ENCODE measurements at regions not wholly inside any gene's neighbourhood (a gene's known extent, or its start where the extent isn't known, plus 50 kb on each side); places are given as distances from the start of the nearest gene placed in this dataset.

DNA sequence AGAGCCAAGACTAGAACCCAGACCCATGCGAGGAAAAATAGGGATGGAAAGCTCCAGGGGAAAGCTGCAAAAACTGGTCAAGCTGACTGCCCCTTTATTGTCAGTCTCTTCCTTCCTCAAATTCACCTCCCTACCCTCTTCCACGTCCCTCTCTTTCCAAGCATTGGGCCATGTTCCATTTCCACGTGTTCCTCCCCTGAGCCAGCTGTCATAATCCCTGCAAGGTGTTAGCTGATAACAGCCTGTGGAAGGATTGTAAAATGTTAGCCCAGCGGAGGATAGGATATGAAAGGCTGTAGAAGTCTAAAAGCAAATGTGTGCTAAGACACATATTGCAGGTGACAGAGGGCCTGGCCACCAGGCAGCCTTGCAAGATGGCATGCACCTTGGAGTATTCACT is 88.0 kb upstream of the MAX start:
- ATAC-seq: no peak
- Mint-ChIP-seq H3K27ac (no peak overlapping the region), H3K9me3 (no peaks in the 10 kb centered on the region), H3K4me1 (ENCODE audit: low read depth) (no peaks in the 10 kb centered on the region), H3K4me3 (no peak overlapping the region), H3K27me3 (peaks cover 6% of the 10 kb centered on the region), H3K36me3 (ENCODE audit: low read depth) (no peaks in the 10 kb centered on the region)
- TF ChIP-seq, protein P1, sequence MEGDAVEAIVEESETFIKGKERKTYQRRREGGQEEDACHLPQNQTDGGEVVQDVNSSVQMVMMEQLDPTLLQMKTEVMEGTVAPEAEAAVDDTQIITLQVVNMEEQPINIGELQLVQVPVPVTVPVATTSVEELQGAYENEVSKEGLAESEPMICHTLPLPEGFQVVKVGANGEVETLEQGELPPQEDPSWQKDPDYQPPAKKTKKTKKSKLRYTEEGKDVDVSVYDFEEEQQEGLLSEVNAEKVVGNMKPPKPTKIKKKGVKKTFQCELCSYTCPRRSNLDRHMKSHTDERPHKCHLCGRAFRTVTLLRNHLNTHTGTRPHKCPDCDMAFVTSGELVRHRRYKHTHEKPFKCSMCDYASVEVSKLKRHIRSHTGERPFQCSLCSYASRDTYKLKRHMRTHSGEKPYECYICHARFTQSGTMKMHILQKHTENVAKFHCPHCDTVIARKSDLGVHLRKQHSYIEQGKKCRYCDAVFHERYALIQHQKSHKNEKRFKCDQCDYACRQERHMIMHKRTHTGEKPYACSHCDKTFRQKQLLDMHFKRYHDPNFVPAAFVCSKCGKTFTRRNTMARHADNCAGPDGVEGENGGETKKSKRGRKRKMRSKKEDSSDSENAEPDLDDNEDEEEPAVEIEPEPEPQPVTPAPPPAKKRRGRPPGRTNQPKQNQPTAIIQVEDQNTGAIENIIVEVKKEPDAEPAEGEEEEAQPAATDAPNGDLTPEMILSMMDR (IDR thresholded peaks at IDR 0.05): no peak
- DNase-seq: no peak
- ChIA-PET POLR2A (no interaction called here), CTCF (no interaction called here)
- intact Hi-C loops (cut with micrococcal nuclease): no loop called here

DNA sequence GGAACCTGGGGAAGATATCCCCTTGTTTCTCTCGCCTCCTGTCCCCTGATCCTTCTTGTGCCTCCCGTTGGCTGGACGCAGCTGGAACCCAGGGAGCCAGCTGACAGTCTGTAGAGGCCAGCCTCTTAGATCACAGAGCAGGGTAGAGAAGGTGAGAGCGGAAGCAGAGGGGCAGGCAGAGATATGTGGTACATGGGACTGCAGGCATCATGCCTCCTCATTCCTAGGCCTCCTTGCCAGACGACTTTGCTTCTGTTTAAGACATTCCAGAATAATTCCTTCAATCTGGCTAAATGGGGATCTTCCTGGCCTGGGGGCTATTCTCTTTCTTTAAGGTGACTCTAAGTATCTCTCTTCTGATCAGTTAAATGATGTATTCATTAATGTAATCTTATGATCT is 89.4 kb upstream of the MAX start:
- Mint-ChIP-seq H3K4me1 (ENCODE audit: low read depth) (peaks cover 4% of the 10 kb centered on the region), H3K4me3 (no peak overlapping the region), H3K36me3 (ENCODE audit: low read depth) (no peaks in the 10 kb centered on the region), H3K27me3 (peaks cover 2% of the 10 kb centered on the region), H3K9me3 (no peaks in the 10 kb centered on the region), H3K27ac (no peak overlapping the region)
- POLR2A ChIA-PET: interaction anchor here (0.7 kb wide), 1 partner anchor 245 kb away, joined by 3 read pairs; no protein-coding TSS in a partner anchor
- CTCF ChIA-PET: no interaction called here
- ATAC-seq (no peak), DNase-seq (no peak)
- intact Hi-C loops (cut with micrococcal nuclease): no loop called here
- TF ChIP-seq, protein P1 (IDR thresholded peaks at IDR 0.05): no peak

DNA sequence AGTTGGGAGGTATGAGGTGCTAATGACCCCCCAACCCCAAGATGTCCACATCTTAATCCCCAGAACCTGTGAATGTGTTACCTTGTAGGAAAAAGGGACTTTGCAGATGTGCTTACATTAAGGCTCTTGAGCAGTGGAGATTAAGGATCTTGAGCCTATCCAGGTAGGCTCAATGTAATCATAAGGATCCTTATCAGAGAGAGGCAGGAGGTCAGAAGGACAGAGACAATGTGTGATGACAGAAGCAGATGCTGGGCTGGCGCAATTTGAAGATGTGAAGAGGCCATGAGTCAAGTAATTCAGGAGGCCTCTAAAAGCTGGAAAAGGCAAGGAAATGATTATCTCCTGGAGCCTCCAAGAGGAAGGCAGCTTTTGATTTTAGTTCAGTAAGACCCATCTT is 90.4 kb upstream of the MAX start:
- H3K27ac Mint-ChIP-seq: no peak overlapping the region
- ChIA-PET CTCF (no interaction called here), POLR2A (no interaction called here)
- TF ChIP-seq, protein P1 (IDR thresholded peaks at IDR 0.05): no peak
- intact Hi-C loops (cut with micrococcal nuclease): no loop called here
- no peaks in the 10 kb centered on the region for H3K36me3 Mint-ChIP-seq (ENCODE audit: low read depth)
- H3K4me3 Mint-ChIP-seq: no peak overlapping the region
- no peak for ATAC-seq
- H3K27me3 Mint-ChIP-seq: peaks cover 1% of the 10 kb centered on the region
- H3K9me3 Mint-ChIP-seq: no peaks in the 10 kb centered on the region
- no peak for DNase-seq
- H3K4me1 Mint-ChIP-seq (ENCODE audit: low read depth): peaks cover 4% of the 10 kb centered on the region

DNA sequence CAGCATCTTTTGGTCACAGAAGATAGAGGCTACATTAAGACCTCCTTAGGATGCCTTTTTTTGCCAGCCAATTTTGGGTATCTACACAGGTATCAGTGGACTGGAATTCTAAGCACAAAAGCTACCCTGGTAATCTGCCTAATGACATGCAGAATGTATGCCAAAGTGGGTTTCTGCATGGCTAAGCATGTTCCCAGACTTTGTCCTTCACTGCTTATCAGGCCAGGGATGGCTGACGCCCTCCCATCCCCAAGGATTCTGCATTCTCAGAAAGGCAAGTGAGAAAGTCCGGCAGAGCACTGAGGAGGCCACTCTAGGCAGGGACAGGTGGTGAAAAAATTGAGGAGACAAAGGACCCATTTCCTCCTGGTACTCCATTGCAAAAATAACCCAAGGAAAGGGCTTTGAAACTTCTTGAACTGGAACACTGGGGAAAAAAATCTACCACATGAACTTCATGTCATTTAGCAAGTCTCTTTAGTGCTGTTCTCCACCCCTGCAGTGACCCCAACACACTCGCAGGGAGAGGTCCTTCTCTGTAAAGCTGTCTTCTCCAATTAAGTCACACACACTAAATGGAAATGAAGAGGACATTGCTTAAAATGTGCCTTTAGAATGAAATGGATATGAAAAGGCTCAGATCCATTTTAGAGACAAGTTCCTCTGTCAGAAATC is 91.7 kb upstream of the MAX start:
- Mint-ChIP-seq H3K4me1 (ENCODE audit: low read depth) (peaks cover 4% of the 10 kb centered on the region), H3K4me3 (no peak overlapping the region), H3K27me3 (peaks cover 1% of the 10 kb centered on the region), H3K36me3 (ENCODE audit: low read depth) (no peaks in the 10 kb centered on the region), H3K27ac (no peak overlapping the region), H3K9me3 (no peaks in the 10 kb centered on the region)
- CTCF ChIA-PET: interaction anchor here (1.4 kb wide), 2 partner anchors 30 to 634 kb away, joined by 3 to 5 read pairs; no protein-coding TSS in a partner anchor
- POLR2A ChIA-PET: no interaction called here
- ATAC-seq (no peak), DNase-seq (no peak)
- intact Hi-C loops (cut with micrococcal nuclease): no loop called here
- TF ChIP-seq, protein P1 (IDR thresholded peaks at IDR 0.05): no peak

DNA sequence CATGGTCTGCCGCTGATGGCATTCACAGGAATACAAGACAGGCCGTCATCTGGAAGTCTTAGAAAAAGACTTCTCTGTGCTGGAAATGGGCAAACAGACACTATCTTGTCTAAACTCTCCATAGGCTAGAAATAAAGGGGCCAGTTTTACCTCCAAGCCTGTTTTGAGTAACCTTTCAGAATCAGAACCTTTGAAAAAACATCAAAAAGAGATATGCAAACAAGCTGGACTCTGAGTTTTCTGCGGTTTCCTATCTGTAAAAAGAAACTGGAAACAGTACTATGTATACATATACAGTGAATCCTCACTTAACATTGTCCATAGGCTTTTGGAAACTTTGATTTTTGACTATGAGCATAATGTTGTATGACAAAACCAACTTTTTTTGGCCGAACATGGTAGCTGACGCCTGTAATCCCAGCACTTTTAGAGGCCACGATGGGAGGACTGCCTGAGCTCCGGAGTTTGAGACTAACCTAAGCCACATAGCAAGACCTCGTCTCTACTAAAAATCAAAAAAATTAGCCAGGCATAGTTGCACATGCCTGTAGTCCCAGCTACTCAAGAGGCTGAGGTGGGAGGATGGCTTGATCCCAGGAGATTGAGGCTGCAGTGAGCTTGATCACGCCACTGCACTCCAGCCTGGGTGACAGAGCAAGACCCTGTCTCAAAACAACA is 92.9 kb upstream of the MAX start:
- TF ChIP-seq, protein P1 (IDR thresholded peaks at IDR 0.05): no peak
- ChIA-PET CTCF (interaction anchor here (0.6 to 1.4 kb wide), 4 partner anchors 10 to 790 kb away, joined by 3 to 5 read pairs (median 3); no protein-coding TSS in a partner anchor), POLR2A (no interaction called here)
- no peaks in the 10 kb centered on the region for H3K36me3 Mint-ChIP-seq (ENCODE audit: low read depth)
- no peak overlapping the region for H3K27ac Mint-ChIP-seq
- no peaks in the 10 kb centered on the region for H3K27me3 Mint-ChIP-seq
- H3K9me3 Mint-ChIP-seq: no peaks in the 10 kb centered on the region
- ATAC-seq (no peak), DNase-seq (no peak)
- intact Hi-C loops (cut with micrococcal nuclease): no loop called here
- H3K4me1 Mint-ChIP-seq (ENCODE audit: low read depth): peaks cover 4% of the 10 kb centered on the region
- no peak overlapping the region for H3K4me3 Mint-ChIP-seq
